Activated CD4-positive, alpha-beta T cell treated with anti-CD3 and anti-CD28 coated beads, Interleukin-2, amount 10 ng/mL, durations not matched to agents 7 days and 5 days (primary cell): ENCODE measurements at regions not wholly inside any gene's neighbourhood (a gene's known extent, or its start where the extent isn't known, plus 50 kb on each side); places are given as distances from the start of the nearest gene placed in this dataset.

Source experiments
- CTCF ChIA-PET: fragments of 350-600 bp; sonication (Branson Sonifier 250); formaldehyde crosslinking; loops from one replicate; lab custom pipeline; 2021; ENCODE audit warnings: antibody characterized with exemption; lab: Charles Lee
- POLR2A ChIA-PET: fragments of 350-600 bp; sonication (Branson Sonifier 250); formaldehyde crosslinking; loops from one replicate; lab custom pipeline; 2021; ENCODE audit warnings: antibody characterized with exemption; lab: Charles Lee
- DNase-seq: peaks from one replicate; pipeline ENCODE4 v3.0.0-alpha.2; 2020
- H3K27ac Mint-ChIP-seq: one replicate; pipeline ENCODE4 v1.8.0; 2021; ENCODE audit warnings: mild to moderate bottlenecking, moderate library complexity, mixed read lengths
- H3K27me3 Mint-ChIP-seq: one replicate; pipeline ENCODE4 v1.8.0; 2021; ENCODE audit warnings: mixed read lengths
- H3K36me3 Mint-ChIP-seq: one replicate; pipeline ENCODE4 v1.8.0; 2021; ENCODE audit warnings: low read depth, mixed read lengths
- H3K4me1 Mint-ChIP-seq: one replicate; pipeline ENCODE4 v1.8.0; 2021; ENCODE audit warnings: mixed read lengths
- H3K4me3 Mint-ChIP-seq: one replicate; pipeline ENCODE4 v1.8.0; 2021; ENCODE audit warnings: mild to moderate bottlenecking, moderate library complexity, mixed read lengths
- H3K9me3 Mint-ChIP-seq: one replicate; pipeline ENCODE4 v1.8.0; 2021; ENCODE audit warnings: mixed read lengths

DNA sequence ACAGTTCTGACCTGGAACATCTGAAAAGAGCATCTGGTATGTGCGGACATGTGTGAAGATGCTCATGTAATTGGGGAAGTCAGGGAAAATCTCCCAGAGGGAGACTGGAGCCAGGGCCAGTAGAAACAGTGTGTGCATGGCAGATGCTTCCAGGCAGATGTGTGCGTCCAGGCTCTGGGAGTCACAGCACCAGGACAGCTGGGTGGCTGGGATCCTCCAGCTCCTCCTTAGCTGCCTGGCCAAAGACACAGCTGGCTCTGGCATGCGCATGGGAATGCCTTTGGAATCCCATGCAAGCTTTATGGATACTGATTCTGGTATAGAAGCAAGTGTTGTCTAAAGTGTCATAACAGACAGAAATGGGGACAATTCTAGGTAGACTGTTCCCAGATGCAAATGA, 369.7 kb downstream of the INSIG2 start:
- Mint-ChIP-seq H3K4me1 (no peaks in the 10 kb centered on the region), H3K27me3 (peaks cover 3% of the 10 kb centered on the region), H3K9me3 (no peaks in the 10 kb centered on the region), H3K27ac (no peak overlapping the region), H3K4me3 (no peak overlapping the region), H3K36me3 (no peaks in the 10 kb centered on the region)
- CTCF ChIA-PET: no interaction called here
- no peak for DNase-seq
- POLR2A ChIA-PET: no interaction called here

DNA sequence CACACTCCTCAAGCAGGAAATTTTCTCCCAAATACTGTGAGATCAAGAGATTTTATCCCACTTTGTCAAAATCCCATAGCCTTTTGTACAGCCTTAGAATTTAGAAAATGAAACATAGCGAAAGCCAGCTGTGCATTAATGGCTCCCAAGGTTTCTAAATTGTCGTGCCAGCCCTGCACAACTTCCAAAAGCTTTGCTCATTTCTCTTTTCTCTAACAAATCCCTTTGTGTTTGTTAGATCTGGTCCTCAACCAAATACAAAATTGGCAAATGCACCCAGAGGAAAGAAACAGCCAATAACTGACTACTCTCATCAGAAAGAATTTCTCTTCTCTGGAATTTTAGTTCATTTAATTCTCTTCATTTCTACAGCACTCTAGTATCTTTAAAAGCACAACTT, 361.1 kb downstream of the INSIG2 start:
- ChIA-PET CTCF (interaction anchor here (0.6 to 0.7 kb wide), 2 partner anchors 139 to 403 kb away, joined by 3 read pairs; no protein-coding TSS in a partner anchor), POLR2A (no interaction called here)
- no peaks in the 10 kb centered on the region for H3K4me1 Mint-ChIP-seq
- H3K27ac Mint-ChIP-seq: no peak overlapping the region
- H3K36me3 Mint-ChIP-seq: no peaks in the 10 kb centered on the region
- DNase-seq: no peak
- H3K27me3 Mint-ChIP-seq: peaks cover 13% of the 10 kb centered on the region
- H3K4me3 Mint-ChIP-seq: no peak overlapping the region
- no peaks in the 10 kb centered on the region for H3K9me3 Mint-ChIP-seq

DNA sequence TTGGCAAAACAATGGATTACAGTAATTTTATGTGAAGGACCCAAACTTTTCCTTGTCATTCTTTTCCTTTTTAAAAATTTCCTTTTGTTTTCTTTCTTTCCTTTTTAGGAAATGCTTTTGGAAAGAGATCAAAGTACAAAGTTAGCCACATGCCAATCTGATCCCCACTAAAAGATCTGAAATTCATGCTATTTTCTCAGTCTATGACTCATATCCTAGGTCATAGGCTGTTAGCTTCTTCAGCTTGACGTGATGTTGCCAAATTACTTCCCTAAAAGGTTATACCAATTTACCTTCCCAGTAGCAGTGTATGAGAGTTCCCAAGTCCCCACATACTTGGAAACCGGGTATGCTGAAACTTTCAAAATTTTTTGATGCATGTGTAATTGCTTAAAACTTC, 355.3 kb downstream of the INSIG2 start:
- POLR2A ChIA-PET: no interaction called here
- Mint-ChIP-seq H3K4me3 (no peak overlapping the region), H3K9me3 (no peaks in the 10 kb centered on the region), H3K4me1 (no peaks in the 10 kb centered on the region), H3K36me3 (no peaks in the 10 kb centered on the region), H3K27ac (no peak overlapping the region), H3K27me3 (peaks cover 5% of the 10 kb centered on the region)
- CTCF ChIA-PET: no interaction called here
- DNase-seq: no peak

DNA sequence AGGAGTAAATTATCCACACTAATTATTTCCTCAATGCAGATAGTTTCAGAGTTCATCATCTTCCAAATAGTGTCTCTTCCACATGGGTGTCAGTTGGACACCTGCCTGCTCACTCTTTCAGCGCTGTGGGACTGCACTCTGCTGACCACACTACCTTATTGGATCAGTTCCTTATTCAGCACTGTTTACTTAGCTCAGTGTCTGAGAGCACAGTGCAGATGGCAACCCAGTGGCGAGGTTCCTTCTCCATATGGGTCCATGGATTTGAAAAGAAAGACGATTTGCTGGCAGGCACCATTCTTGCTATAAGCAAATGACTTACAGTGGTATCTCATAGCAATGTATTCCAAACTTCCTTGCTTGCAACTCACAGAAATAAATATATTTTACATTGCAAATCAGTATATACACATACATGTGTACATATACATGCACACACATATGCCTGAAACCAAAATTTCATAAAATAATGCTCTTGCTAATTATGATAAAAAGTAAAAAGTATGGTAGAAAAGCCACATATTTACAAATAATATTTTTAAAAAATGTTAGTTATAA, 354.8 kb downstream of the INSIG2 start:
- no peak for DNase-seq
- ChIA-PET POLR2A (no interaction called here), CTCF (no interaction called here)
- H3K4me3 Mint-ChIP-seq: no peak overlapping the region
- no peaks in the 10 kb centered on the region for H3K4me1 Mint-ChIP-seq
- H3K27ac Mint-ChIP-seq: no peak overlapping the region
- no peaks in the 10 kb centered on the region for H3K9me3 Mint-ChIP-seq
- no peaks in the 10 kb centered on the region for H3K36me3 Mint-ChIP-seq
- peaks cover 3% of the 10 kb centered on the region for H3K27me3 Mint-ChIP-seq

DNA sequence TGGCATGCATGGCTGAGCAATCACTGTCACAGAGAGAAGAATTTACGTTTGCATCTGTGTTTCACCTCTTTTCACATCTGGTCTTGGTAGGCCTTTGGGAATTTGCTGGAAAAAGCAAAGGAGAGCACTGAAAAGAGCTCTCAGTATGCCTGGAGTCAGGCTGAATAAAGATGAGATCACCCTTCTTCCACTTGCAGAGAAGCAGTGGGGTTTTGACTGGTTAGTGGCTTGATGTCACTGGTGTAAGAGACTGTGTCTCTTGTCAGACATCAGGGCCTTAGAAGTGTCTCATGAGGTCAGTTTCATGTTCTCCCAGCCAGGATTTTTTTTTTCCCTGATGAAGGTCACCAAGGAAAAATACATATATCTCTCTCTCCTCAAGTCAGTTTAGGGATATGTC, 353.8 kb downstream of the INSIG2 start:
- Mint-ChIP-seq H3K36me3 (no peaks in the 10 kb centered on the region), H3K4me1 (no peaks in the 10 kb centered on the region), H3K27ac (no peak overlapping the region), H3K27me3 (peaks cover 5% of the 10 kb centered on the region), H3K9me3 (no peaks in the 10 kb centered on the region), H3K4me3 (no peak overlapping the region)
- ChIA-PET POLR2A (no interaction called here), CTCF (no interaction called here)
- no peak for DNase-seq

DNA sequence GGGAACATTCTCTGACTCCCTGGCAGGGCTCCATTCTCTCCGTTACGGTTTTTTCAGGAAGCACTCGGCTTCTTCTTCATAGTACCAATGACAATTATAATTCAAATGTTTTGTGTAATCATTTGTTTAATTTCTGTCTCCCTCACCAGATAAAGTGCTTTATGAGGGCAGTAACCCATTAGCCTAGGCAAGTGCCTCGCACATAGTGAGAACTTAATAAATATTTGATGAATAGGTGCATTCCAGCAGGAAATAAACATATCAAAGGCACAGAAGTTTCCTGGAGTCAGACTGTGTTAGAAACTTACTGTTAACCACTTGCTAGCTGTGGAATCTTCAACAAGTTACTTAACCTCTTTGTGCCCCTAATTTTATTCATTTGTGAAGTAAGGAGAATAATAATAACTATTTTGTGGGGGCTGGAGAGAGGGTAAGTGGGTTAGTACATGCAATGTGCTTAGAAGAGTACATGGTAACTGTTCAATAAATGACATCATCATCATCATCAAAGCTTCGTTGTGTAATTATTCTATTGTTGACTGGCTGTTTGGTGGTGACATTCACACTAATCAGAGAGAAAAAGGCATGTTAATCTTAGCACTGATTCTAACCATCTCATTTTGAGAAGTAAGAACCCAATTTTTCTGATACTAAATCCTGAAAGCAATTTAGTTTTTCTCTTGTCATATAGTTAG, 352.3 kb downstream of the INSIG2 start:
- no peak overlapping the region for H3K27ac Mint-ChIP-seq
- H3K27me3 Mint-ChIP-seq: peaks cover 4% of the 10 kb centered on the region
- POLR2A ChIA-PET: no interaction called here
- H3K4me1 Mint-ChIP-seq: no peaks in the 10 kb centered on the region
- H3K36me3 Mint-ChIP-seq: no peaks in the 10 kb centered on the region
- H3K9me3 Mint-ChIP-seq: no peaks in the 10 kb centered on the region
- DNase-seq: no peak
- H3K4me3 Mint-ChIP-seq: no peak overlapping the region
- CTCF ChIA-PET: no interaction called here

DNA sequence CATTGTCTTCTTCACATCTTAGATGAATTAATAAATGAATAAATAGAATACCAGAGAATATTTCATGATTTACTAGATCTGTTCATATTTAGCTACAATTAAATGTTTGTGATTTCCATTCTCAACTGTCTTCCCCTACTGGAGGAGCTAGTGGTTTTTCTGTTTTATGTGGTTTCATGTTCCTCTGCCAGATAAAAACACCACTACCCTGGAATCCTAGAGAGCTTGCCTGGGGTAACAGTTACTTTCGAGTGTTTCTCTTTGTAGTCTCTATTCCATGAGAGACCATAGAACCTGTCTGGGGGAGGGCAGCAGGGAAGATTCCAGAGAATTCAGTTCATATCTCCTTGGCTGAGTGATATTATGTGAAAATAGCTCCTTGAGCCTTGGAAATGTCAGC, 349.2 kb downstream of the INSIG2 start:
- CTCF ChIA-PET: interaction anchor here (0.6 kb wide), 1 partner anchor 268 kb away, joined by 4 read pairs; no protein-coding TSS in a partner anchor
- Mint-ChIP-seq H3K27ac (no peak overlapping the region), H3K36me3 (no peaks in the 10 kb centered on the region), H3K9me3 (no peaks in the 10 kb centered on the region), H3K27me3 (peaks cover 2% of the 10 kb centered on the region), H3K4me1 (no peaks in the 10 kb centered on the region), H3K4me3 (no peak overlapping the region)
- DNase-seq: no peak
- POLR2A ChIA-PET: no interaction called here

DNA sequence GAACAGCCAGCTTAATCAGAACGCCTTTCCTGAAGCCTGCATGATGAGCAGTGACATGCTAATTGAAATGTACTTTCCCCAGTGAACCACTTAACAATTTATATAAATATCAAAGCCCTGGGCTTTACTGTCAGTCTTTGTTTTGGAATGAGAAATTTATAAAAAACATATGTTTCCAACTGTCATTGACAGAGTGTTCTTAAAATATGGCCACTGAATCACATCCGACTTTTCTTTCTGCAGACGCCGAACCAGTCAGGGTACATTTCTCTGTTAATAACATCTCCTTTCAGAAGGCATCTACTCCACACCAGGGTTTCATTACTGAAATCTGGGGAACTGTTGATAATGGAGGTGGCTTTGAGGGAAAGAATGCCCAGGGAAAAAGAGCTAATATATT, 343.7 kb downstream of the INSIG2 start:
- H3K27me3 Mint-ChIP-seq: peaks cover 3% of the 10 kb centered on the region
- H3K27ac Mint-ChIP-seq: no peak overlapping the region
- CTCF ChIA-PET: no interaction called here
- POLR2A ChIA-PET: no interaction called here
- no peaks in the 10 kb centered on the region for H3K36me3 Mint-ChIP-seq
- no peaks in the 10 kb centered on the region for H3K9me3 Mint-ChIP-seq
- H3K4me3 Mint-ChIP-seq: no peak overlapping the region
- H3K4me1 Mint-ChIP-seq: no peaks in the 10 kb centered on the region
- no peak for DNase-seq

DNA sequence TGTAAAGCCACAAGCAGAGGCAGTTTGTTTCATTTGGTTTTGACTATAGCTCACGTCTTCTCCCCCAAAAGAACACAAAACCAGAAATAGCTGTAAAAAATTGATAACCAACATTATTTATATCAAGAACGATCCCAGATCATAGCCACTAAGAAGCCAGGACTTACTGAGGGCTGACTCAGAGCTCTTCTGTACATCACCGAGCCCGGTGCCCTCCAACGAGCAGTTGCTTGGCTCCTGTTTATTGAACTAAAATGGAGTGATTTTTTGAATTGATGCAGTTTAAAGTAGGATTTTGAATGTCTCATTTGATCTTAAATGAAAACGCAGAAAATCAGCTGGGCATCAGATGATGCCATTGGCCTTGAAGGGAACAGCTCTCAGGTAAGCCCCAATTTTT, 343.3 kb downstream of the INSIG2 start:
- Mint-ChIP-seq H3K27ac (no peak overlapping the region), H3K4me3 (no peak overlapping the region), H3K4me1 (no peaks in the 10 kb centered on the region), H3K36me3 (no peaks in the 10 kb centered on the region), H3K9me3 (no peaks in the 10 kb centered on the region), H3K27me3 (peaks cover 3% of the 10 kb centered on the region)
- ChIA-PET POLR2A (no interaction called here), CTCF (no interaction called here)
- DNase-seq: no peak

DNA sequence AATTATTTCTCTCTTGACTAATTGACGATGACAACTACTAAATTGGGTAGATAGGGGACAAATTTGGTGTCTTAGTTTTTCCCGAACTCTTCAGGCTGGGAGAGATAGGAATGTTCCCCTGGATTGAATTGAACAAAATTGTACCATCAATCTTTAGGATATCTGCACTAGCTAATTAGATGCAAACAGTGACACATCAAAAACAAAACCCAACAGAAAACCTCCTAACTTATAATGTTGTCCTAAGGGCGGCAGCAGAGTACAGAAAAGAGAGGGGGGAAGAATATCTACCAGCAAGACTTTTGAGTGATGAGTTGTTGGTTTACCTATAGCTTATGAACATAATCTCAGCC, 342.9 kb downstream of the INSIG2 start:
- POLR2A ChIA-PET: no interaction called here
- H3K4me1 Mint-ChIP-seq: no peaks in the 10 kb centered on the region
- H3K27ac Mint-ChIP-seq: no peak overlapping the region
- DNase-seq: no peak
- H3K9me3 Mint-ChIP-seq: no peaks in the 10 kb centered on the region
- peaks cover 3% of the 10 kb centered on the region for H3K27me3 Mint-ChIP-seq
- CTCF ChIA-PET: no interaction called here
- H3K4me3 Mint-ChIP-seq: no peak overlapping the region
- no peaks in the 10 kb centered on the region for H3K36me3 Mint-ChIP-seq

DNA sequence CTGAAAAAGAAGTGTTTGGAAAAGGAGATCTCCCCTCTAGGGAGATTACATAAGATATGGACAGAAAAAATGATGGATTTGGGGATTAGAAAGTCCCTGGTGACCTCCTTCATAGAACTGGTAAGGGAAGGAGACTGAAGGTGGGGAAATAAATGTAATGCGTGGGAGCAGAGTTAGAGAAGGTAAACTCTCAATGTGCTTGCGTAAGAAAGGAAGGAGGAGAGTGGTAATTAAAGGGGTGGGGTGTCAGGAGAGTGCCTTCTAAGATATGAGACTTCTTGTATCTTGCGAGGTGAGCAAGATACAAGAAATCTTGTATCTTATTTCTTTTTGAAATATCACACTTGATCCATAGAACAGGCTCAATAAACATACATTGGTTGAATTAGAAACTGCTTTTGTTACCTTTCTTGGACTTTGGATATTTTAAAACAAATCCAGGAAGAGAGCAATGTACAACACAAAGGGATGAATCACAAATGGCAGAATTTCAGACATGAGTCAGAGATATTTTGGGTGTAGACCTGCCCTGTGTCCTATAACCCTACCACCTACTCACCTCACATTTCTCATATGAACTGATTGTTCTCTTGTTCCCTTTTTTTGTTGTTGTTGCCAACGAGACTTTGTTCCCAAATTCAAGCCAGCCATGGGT, 342.4 kb downstream of the INSIG2 start:
- ChIA-PET POLR2A (no interaction called here), CTCF (no interaction called here)
- Mint-ChIP-seq H3K9me3 (no peaks in the 10 kb centered on the region), H3K36me3 (no peaks in the 10 kb centered on the region), H3K27me3 (peaks cover 3% of the 10 kb centered on the region), H3K4me3 (no peak overlapping the region), H3K4me1 (no peaks in the 10 kb centered on the region), H3K27ac (no peak overlapping the region)
- no peak for DNase-seq

DNA sequence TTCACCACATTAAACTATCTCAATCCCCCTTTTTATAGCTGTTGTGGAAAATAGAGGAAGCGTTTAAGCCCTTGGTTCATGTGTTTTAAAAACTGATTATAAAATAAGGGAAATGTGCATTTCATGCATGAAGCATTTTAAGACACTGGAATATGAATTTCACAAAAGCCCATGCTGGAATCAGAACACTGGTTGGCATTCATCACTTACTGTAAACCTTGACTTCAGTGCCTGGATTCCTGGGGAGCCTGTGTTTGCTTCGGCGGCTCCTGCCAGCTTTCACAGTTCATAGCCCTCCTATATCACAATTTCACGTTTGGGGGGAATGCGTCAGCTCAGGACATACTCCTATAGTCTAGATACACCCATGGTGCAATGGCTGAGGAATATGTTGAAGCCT, 336.9 kb downstream of the INSIG2 start:
- DNase-seq: no peak
- no peak overlapping the region for H3K27ac Mint-ChIP-seq
- no peaks in the 10 kb centered on the region for H3K4me1 Mint-ChIP-seq
- H3K4me3 Mint-ChIP-seq: no peak overlapping the region
- H3K9me3 Mint-ChIP-seq: no peaks in the 10 kb centered on the region
- POLR2A ChIA-PET: no interaction called here
- CTCF ChIA-PET: no interaction called here
- H3K27me3 Mint-ChIP-seq: peaks cover 6% of the 10 kb centered on the region
- H3K36me3 Mint-ChIP-seq: no peaks in the 10 kb centered on the region

DNA sequence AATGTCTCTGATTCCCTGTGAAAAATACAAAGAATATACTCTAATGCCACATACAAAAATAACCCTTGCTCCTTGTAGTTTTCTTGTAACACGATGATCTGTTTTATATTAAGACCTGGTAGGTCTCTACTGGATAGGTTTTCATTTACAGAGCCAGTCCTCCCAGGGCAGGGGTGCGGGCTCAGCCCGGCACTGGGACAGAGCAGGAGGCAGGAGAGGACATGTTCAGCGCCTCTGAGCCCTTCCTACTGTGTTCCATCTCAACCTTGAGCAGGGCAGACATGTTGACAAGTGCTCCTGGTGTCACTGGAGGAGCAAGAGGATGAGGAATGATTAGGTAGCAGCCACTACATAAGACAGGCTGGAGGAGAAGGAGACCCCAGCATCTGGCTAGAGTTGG, 335.5 kb downstream of the INSIG2 start:
- Mint-ChIP-seq H3K4me3 (no peak overlapping the region), H3K36me3 (no peaks in the 10 kb centered on the region), H3K9me3 (no peaks in the 10 kb centered on the region), H3K27me3 (peaks cover 8% of the 10 kb centered on the region), H3K4me1 (no peaks in the 10 kb centered on the region), H3K27ac (no peak overlapping the region)
- no peak for DNase-seq
- CTCF ChIA-PET: no interaction called here
- POLR2A ChIA-PET: no interaction called here

DNA sequence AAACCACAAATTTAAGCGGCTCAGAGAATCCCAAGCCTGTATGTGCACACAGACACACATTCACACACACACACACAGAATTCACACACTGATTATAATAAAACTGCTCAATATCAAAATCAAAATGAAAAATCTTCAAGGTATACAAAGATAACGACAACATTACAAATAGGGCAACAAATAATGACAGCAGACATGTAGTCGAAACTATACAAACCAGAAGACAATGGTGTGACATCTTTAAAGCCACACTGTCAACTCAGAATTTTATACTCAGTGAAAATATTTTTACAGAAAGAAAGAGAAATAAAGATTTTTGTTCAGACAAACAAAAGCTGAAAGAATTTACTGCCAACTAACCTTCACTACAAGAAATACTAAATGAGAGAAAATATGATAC, 333.4 kb downstream of the INSIG2 start:
- Mint-ChIP-seq H3K4me3 (no peak overlapping the region), H3K27me3 (peaks cover 8% of the 10 kb centered on the region), H3K36me3 (no peaks in the 10 kb centered on the region), H3K9me3 (no peaks in the 10 kb centered on the region), H3K27ac (no peak overlapping the region), H3K4me1 (no peaks in the 10 kb centered on the region)
- ChIA-PET CTCF (no interaction called here), POLR2A (no interaction called here)
- DNase-seq: no peak
